Psoas muscle (tissue), 7 donors: ENCODE measurements at regions not wholly inside any gene's neighbourhood (a gene's known extent, or its start where the extent isn't known, plus 50 kb on each side); places are given as distances from the start of the nearest gene placed in this dataset.
"Not testable (repeated sequence)": the region's sequence is repeated elsewhere in the genome, so short reads cannot be mapped to it uniquely, and the experiment has no call there.

Experiments
- ATAC-seq, 4 donors: fragments of 200-7000 bp; cut with Tn5 transposase; one replicate each; pipeline ENCODE4 v1.9.1; 2020; ENCODE audit warnings: moderate library complexity in 3 of 4, mild to moderate bottlenecking in 2 of 4
- DNase-seq, 2 donors: peaks; one replicate each; pipeline ENCODE4 v3.0.0-alpha.2; 2020
- H3K27ac ChIP-seq: fragments of 200-600 bp; one replicate; pipeline ENCODE4 v1.8.0; 2022
- H3K27me3 ChIP-seq, 3 donors: fragments of 200-600 bp in 1 of 3; one replicate each; pipeline versions ENCODE4 v1.6.1 to v1.8.0; 2013 to 2022; ENCODE audit warnings: low read length in 2 of 3, mild to moderate bottlenecking in 2 of 3, moderate library complexity in 1 of 3; ENCODE audit not compliant: insufficient read depth in 3 of 3
- H3K36me3 ChIP-seq, 2 donors: fragments of 200-600 bp in 1 of 2; one replicate each; pipeline versions ENCODE4 v1.6.1 to v1.8.0; 2013 to 2022; ENCODE audit warnings: low read depth in 1 of 2, mild to moderate bottlenecking in 1 of 2, moderate library complexity in 1 of 2; ENCODE audit not compliant: insufficient read depth in 1 of 2
- H3K4me1 ChIP-seq: fragments of 200-600 bp; one replicate; pipeline ENCODE4 v1.8.0; 2022
- H3K4me3 ChIP-seq: fragments of 200-600 bp; one replicate; pipeline ENCODE4 v1.8.0; 2022; ENCODE audit warnings: mild to moderate bottlenecking
- H3K9me3 ChIP-seq: fragments of 200-600 bp; one replicate; pipeline ENCODE4 v1.8.0; 2022
- CTCF ChIP-seq: fragments of 200-600 bp; IDR thresholded peaks from one replicate; pipeline ENCODE4 v1.8.0; 2022; ENCODE audit warnings: antibody characterized with exemption
- WGBS, 3 donors: extraction: QIAGEN DNeasy Blood & Tissue Kit; methylation state at CpG; one replicate each; pipeline versions ENCODE4 v1.1.6 to v1.1.7; 2013; 5-methylcytosine and 5-hydroxymethylcytosine counted together
- intact Hi-C, 2 donors: fragments of 100-400 bp; cut with DNase I; formaldehyde crosslinking; loops; one replicate each; pipeline versions ENCODE4 v1.11.0 to v1.14.2; 2022
- donor health status: healthy with polysubstance abuse.
- donor health status: DM: no; HTN: no; CAD: no; lungs with moderate emphysema.
- donor health status: Bipolar disorder and iron deficiency.
- donor health status: healthy.
- donor health status: DM: yes; HTN: yes; CAD: no.
- donor health status: DM: no; HTN: no; CAD: no.
- donor health status: DM: yes; HTN: yes; CAD: no.

GRCh38 chr1:219553934-219554502, 58.9 kb downstream of the ZC3H11B start:
- no peak overlapping the region for H3K27ac ChIP-seq
- WGBS, 3 donors = 62 to 70% (median 67%) methylated on average over 3 of the region's 3 CpGs
- no peak overlapping the region for H3K4me3 ChIP-seq
- no peak for TF ChIP-seq CTCF
- no peaks in the 10 kb centered on the region for H3K36me3 ChIP-seq
- H3K9me3 ChIP-seq = no peaks in the 10 kb centered on the region
- intact Hi-C loops = no loop called here
- H3K4me1 ChIP-seq = no peaks in the 10 kb centered on the region
- DNase-seq (no peak), ATAC-seq (no peak)
- H3K27me3 ChIP-seq = no peaks in the 10 kb centered on the region

GRCh38 chr1:219550201-219550600, 62.7 kb downstream of the ZC3H11B start:
- no peak for TF ChIP-seq CTCF
- WGBS, 3 donors = 32 to 43% (median 41%) methylated on average over 2 of the region's 2 CpGs

GRCh38 chr1:219549215-219549614, 63.7 kb downstream of the ZC3H11B start:
- intact Hi-C loops = no loop called here
- no peak for TF ChIP-seq CTCF
- Histone ChIP-seq H3K9me3 (no peaks in the 10 kb centered on the region), H3K27me3 (no peaks in the 10 kb centered on the region), H3K27ac (no peak overlapping the region), H3K36me3 (no peaks in the 10 kb centered on the region), H3K4me1 (no peaks in the 10 kb centered on the region), H3K4me3 (no peak overlapping the region)
- DNase-seq = no peak
- no peak for ATAC-seq

More at GRCh38 chr1:219550201-219550600, 62.7 kb downstream of the ZC3H11B start:
- H3K4me1 ChIP-seq = no peaks in the 10 kb centered on the region
- H3K4me3 ChIP-seq = no peak overlapping the region
- ATAC-seq (no peak), DNase-seq (no peak)
- no peaks in the 10 kb centered on the region for H3K36me3 ChIP-seq
- no peak overlapping the region for H3K27ac ChIP-seq
- H3K9me3 ChIP-seq = no peaks in the 10 kb centered on the region
- no peaks in the 10 kb centered on the region for H3K27me3 ChIP-seq
- intact Hi-C loops = no loop called here

- Histone ChIP-seq H3K27me3 (no peaks in the 10 kb centered on the region), H3K9me3 (no peaks in the 10 kb centered on the region), H3K27ac (no peak overlapping the region), H3K36me3 (no peaks in the 10 kb centered on the region), H3K4me3 (no peak overlapping the region), H3K4me1 (no peaks in the 10 kb centered on the region)
- intact Hi-C loops = no loop called here
- DNase-seq = no peak
- WGBS, 3 donors = 79 to 96% (median 91%) methylated on average over 1 of the region's 1 CpG
- no peak for ATAC-seq
- TF ChIP-seq CTCF = no peak
Measured at GRCh38 chr1:219548386-219548785, 64.5 kb downstream of the ZC3H11B start.

- ATAC-seq, H3K27me3 ChIP-seq, H3K36me3 ChIP-seq, H3K4me1 ChIP-seq, H3K4me3 ChIP-seq, DNase-seq, H3K9me3 ChIP-seq, H3K27ac ChIP-seq, intact Hi-C loops: not testable (repeated sequence)
- 95 to 100% (median 96%) methylated on average over 10 to 24 of the region's 31 CpGs for WGBS, 3 donors
Measured at GRCh38 chr1:219545756-219546155, 67.1 kb downstream of the ZC3H11B start.
